ENCODE measurements at regions not wholly inside any gene's neighbourhood (a gene's known extent, or its start where the extent isn't known, plus 50 kb on each side); places are given as distances from the start of the nearest gene placed in this dataset.

GRCh38 chr4:62279689-62280088 lies 1079.6 kb downstream of the ADGRL3 start:
- DNase-seq: no peak
- intact Hi-C loops (cut with DNase I): no loop called here

DNA sequence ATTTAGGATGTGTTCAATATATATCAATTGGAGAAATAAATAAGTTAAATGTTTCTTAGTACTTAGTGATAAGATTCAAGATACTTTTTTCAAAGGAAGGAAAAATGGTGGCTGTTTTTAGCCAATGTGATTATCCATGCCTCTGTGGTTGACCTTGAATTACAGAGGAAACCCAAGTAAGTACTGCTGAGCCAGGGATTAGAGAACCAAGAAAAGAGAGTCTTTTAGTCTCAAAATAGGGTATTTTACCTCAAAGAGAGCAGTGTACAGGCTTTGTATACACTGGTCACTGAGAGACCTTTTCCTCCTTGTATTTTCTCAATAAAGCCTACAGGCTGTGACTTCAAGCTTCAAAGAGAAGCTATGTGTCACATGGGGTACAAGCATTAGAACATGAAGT lies 1075.3 kb downstream of the ADGRL3 start:
- DNase-seq: no peak
- intact Hi-C loops (cut with DNase I): no loop called here

GRCh38 chr4:62274782-62275181 lies 1074.7 kb downstream of the ADGRL3 start:
- intact Hi-C loops (cut with DNase I): no loop called here

DNA sequence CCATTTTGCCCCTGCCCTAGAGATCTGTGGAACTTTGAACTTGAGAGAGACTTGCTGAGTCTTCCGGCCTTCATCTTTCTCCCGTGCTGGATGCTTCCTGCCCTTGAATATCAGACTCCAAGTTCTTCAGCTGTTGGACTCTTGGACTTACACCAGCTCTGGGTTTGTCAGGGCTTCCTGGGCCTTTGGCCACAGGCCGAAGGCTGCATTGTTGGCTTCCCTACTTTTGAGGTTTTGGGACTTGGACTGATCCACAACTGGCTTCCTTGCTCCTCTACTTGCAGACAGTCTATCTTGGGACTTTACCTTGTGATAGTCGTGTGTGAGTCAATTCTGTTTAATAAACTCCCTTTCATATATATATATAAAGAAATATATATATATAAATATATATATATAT lies 1071.0 kb downstream of the ADGRL3 start:
- no peak for DNase-seq
- intact Hi-C loops (cut with DNase I): no loop called here

More at GRCh38 chr4:62274782-62275181, 1074.7 kb downstream of the ADGRL3 start:
- no peak for DNase-seq

DNA sequence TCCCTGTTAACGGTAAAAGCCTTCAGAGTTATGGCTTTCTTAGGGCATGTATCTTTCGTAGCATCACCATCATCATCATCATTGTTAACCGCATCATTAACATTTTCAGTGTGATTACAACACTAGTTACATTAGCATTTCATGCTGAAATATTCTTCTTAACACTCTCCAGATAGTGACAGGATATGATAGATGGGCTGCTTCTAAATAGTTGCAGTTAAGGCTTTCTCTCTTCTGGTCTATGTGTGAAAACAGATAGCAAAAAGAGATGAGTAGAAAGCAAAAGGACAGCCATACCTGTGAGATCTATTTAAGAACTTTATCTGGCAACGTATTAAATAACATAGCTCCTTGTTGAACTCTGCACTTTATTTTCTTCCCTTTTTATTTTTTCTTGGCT lies 1069.8 kb downstream of the ADGRL3 start:
- intact Hi-C loops (cut with DNase I): no loop called here
- DNase-seq: no peak

- no peak for DNase-seq
- intact Hi-C loops (cut with DNase I): no loop called here
Measured at GRCh38 chr4:62263454-62263853, 1063.3 kb downstream of the ADGRL3 start.

GRCh38 chr4:62262676-62263075 lies 1062.5 kb downstream of the ADGRL3 start:
- intact Hi-C loops (cut with DNase I): no loop called here
- DNase-seq: peak in 8 of 42 donors; percentile 14 to 62 (median 24)

DNA sequence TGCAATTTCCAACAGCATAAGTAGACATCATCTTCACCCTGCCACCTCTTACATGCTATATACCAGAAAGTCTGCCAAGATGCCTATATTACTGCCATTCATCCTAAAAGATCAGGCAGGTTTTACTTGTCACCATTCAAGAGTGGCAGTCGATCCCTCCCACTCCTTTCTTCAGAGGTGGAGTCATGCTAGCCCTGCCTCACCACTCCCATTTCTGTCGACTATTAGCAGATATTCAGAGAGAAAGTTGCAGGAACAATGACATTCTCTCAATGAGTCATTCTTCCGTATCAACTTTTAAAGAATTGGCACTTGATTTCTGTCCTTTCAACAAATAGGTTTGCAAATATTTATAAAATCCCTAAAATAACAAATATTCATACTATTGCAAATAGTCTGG lies 1060.1 kb downstream of the ADGRL3 start:
- peak in 21 of 42 donors; percentile 5 to 71 (median 23) for DNase-seq
- intact Hi-C loops (cut with DNase I): no loop called here

DNA sequence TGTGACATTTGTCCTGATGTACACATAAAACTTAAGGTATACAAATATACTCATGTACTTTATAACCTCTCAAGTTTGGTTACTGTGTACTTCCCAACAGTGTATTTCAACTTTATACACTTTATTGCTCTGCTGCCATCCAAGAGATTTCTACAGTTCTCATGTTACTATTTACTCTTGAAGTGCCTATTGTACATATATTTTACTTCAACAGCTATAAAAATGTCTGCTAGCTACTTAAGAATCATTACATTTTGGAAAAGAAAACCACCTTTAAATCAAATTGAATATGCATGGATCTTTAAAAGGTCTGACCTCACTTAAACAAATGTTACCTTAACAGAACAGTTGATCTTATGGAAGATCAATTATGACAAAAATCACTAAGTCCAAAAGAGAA lies 1056.4 kb downstream of the ADGRL3 start:
- intact Hi-C loops (cut with DNase I): no loop called here
- DNase-seq: no peak

- intact Hi-C loops (cut with DNase I): no loop called here
- DNase-seq: no peak
Measured at GRCh38 chr4:62252728-62253127, 1052.6 kb downstream of the ADGRL3 start.

- no peak for DNase-seq
- intact Hi-C loops (cut with DNase I): no loop called here
Measured at GRCh38 chr4:62250100-62250499, 1050.0 kb downstream of the ADGRL3 start.

GRCh38 chr4:62243895-62244294 lies 1043.8 kb downstream of the ADGRL3 start:
- intact Hi-C loops (cut with DNase I): no loop called here
- no peak for DNase-seq

DNA sequence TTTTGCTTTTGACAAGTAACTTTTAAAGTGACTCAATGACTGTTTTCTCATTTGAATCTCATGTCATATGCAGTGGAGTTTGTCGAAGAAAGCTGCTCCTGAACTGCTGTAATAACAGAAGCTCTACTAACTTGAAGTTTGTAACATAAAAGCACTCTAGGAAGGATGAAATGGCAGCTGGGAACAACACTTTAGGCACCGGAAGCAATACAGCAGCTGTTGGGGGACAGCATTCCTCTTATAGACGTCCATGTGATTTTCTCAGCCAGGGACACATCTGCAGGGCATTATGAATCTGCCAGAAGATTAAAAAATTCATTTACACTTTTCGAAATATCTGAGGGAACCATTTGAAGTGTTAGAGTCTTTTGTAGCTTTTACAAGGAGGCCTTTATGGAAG lies 1035.8 kb downstream of the ADGRL3 start:
- intact Hi-C loops (cut with DNase I): no loop called here
- no peak for DNase-seq

GRCh38 chr4:62232814-62233213 lies 1032.7 kb downstream of the ADGRL3 start:
- no peak for DNase-seq
- intact Hi-C loops (cut with DNase I): no loop called here

DNA sequence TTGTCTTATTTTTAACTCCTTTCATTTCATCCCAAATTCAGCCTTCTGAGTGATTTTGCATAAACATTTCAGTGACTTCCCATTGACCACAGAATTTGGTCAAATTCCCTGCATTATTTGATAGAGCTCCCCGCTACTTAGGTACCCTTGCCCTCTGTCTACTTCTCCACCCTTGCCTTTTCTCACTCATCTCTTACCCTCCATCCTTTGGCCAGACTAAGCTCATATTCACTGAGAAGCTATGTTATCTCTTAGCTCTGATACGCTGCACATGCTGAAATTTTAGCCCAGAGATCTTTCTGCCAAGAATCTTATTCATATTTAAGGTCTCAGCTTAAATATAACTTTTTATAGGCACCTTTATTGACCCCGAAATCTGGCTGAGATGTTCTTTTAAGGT lies 1031.9 kb downstream of the ADGRL3 start:
- intact Hi-C loops (cut with DNase I): no loop called here
- DNase-seq: no peak

GRCh38 chr4:62226082-62226481 lies 1026.0 kb downstream of the ADGRL3 start:
- intact Hi-C loops (cut with DNase I): no loop called here
- DNase-seq: no peak

DNA sequence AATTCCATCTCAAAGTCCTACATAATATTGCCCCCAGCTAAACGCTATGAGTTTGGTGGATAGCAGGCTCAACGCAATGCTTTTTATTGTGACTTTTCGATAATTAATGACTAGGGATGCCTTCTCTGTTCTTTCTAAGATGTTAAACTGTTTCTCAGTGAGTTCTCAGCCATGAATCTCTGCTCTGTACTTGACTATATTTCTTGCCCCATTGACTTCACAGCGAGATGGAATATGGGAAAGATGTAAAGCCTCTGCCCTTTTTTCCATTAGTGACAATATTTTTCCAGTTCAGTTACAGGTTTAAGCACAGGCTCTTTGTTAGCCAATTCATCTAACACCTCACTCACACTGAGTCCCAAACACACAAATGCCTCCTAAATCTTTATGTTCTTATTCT lies 1022.0 kb downstream of the ADGRL3 start:
- DNase-seq: no peak
- intact Hi-C loops (cut with DNase I): no loop called here

GRCh38 chr4:62210486-62210885 lies 1010.4 kb downstream of the ADGRL3 start:
- no peak for DNase-seq
- intact Hi-C loops (cut with DNase I): no loop called here

- DNase-seq: no peak
- intact Hi-C loops (cut with DNase I): no loop called here
Measured at GRCh38 chr4:62209757-62210485, 1009.8 kb downstream of the ADGRL3 start.

GRCh38 chr4:62208921-62209320 lies 1008.8 kb downstream of the ADGRL3 start:
- no peak for DNase-seq
- intact Hi-C loops (cut with DNase I): no loop called here

DNA sequence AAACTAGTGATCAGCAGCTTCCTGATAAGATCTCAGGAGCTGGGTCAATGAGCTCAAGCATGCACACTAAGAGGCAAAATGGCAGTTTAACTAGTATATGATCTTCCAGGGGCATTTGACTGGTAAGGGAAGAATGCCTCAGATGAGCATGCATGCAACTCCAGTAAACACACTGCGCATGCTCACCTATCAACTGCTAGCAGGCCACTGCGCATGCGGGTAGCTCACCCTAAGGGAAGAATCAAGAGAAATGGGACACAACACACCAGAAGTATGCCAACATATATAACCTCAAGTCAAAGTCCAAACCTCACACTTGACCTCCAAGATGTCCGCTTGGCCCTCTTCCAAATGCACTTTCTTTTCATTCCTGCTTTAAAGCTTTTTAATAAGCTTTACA lies 1004.0 kb downstream of the ADGRL3 start:
- no peak for DNase-seq
- intact Hi-C loops (cut with DNase I): no loop called here
